ENCODE measurements at regions not wholly inside any gene's neighbourhood (a gene's known extent, or its start where the extent isn't known, plus 50 kb on each side); places are given as distances from the start of the nearest gene placed in this dataset.

DNA sequence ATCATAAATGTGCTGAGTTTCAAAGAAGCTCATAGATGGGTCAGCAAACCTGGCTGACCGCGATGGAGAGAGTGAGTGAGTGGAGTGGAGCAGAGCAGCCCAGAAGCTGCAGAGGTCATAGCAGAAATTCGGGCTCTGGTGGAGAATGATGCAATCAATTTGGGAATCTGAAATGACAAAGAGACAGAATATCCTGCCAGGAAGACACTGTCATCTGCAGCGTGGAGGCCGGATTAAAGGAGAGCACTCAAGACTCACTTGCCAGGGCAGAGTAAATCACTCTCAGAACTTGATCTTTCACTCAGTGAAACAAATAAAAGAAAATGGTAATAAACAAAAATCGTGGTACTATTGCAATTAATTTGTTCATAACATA, 109.6 kb upstream of the RREB1 start:
- TF ChIP-seq, protein P1, sequence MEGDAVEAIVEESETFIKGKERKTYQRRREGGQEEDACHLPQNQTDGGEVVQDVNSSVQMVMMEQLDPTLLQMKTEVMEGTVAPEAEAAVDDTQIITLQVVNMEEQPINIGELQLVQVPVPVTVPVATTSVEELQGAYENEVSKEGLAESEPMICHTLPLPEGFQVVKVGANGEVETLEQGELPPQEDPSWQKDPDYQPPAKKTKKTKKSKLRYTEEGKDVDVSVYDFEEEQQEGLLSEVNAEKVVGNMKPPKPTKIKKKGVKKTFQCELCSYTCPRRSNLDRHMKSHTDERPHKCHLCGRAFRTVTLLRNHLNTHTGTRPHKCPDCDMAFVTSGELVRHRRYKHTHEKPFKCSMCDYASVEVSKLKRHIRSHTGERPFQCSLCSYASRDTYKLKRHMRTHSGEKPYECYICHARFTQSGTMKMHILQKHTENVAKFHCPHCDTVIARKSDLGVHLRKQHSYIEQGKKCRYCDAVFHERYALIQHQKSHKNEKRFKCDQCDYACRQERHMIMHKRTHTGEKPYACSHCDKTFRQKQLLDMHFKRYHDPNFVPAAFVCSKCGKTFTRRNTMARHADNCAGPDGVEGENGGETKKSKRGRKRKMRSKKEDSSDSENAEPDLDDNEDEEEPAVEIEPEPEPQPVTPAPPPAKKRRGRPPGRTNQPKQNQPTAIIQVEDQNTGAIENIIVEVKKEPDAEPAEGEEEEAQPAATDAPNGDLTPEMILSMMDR (IDR thresholded peaks at IDR 0.05; ENCODE audit: borderline replicate concordance) = no peak
- intact Hi-C loops (cut with micrococcal nuclease) = no loop called here

DNA sequence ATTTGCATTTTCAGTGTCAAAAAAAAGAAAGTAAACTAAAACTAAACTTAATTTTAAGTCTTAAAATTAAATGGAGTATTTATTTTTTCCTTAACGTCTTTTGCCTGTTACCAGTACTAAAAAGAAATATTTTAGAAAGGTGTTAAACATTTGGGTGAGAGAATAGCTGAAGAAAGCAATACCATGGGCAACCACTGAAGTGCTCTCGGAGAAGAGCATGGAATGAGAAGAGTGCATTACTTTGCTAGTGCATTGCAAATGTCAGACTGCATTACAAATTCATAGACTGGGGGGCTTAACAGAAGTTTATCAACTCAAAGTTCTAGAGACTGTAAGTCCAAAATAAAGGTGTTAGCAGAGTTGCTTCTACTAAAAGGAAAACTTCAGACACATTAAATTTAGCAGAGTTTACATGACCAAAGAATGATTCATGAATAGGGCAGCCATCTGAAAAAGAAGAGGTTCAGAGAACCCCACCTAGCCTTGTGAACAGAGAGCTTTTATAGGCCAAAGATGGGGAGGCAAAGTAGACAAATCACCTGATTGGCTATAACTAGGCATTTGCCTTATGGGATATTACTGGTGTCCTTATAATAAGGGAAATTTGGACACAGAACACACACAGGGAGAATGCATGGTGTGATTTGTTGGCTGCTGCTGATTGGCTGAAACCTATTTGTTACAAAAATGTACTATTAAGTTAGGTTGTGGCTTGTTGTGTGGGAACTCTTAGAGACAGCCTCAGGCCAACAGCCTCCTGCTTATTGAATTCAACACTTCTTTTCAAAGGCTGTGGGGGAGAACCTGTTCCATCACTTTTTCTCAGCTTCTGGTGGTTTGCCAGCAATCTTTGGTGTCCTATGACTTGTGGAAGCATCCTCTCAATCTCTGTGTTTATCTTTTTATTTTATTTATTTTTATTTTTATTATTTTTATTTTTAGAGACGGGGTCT, 106.7 kb upstream of the RREB1 start:
- Histone ChIP-seq H3K27me3 (ENCODE audit: low read depth) (no peaks in the 10 kb centered on the region), H3K4me1 (peaks cover 4% of the 10 kb centered on the region), H3K9me3 (replicated peaks) (no peaks in the 10 kb centered on the region), H3K4me3 (no peak overlapping the region), H3K36me3 (no peaks in the 10 kb centered on the region), H3K27ac (replicated peaks) (no peak overlapping the region)
- intact Hi-C loops (cut with micrococcal nuclease) = no loop called here
- no peak for DNase-seq
- TF ChIP-seq, protein P1 (IDR thresholded peaks at IDR 0.05; ENCODE audit: borderline replicate concordance) = peak; percentile 12

More for the DNA sequence above, 109.6 kb upstream of the RREB1 start:
- Histone ChIP-seq H3K27me3 (ENCODE audit: low read depth) (no peaks in the 10 kb centered on the region), H3K9me3 (replicated peaks) (no peaks in the 10 kb centered on the region), H3K4me3 (no peak overlapping the region), H3K36me3 (no peaks in the 10 kb centered on the region), H3K4me1 (peaks cover 26% of the 10 kb centered on the region), H3K27ac (replicated peaks) (no peak overlapping the region)
- no peak for DNase-seq

DNA sequence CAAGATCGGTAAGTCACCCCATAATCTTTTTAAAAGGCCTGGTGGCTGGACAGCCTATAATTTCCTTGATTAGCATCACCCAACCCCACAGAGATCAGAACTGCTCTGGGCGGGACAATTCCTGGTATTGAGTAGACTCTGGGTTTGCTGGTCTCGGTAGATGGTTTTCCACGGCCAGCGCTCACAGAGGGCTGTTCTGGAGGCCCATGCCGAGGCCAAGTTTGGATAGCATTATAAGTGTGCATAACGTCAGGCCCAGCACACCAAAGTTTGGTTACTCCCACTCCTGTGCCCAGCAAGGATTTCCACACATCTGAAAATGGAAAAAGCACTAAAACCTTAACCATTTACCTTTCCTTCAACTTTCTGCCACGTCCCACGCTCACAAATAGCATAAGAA, 104.7 kb upstream of the RREB1 start:
- no peaks in the 10 kb centered on the region for H3K36me3 ChIP-seq
- no peak overlapping the region for H3K4me3 ChIP-seq
- DNase-seq = no peak
- no peak overlapping the region for H3K27ac ChIP-seq (replicated peaks)
- H3K4me1 ChIP-seq = no peaks in the 10 kb centered on the region
- H3K27me3 ChIP-seq (ENCODE audit: low read depth) = no peaks in the 10 kb centered on the region
- TF ChIP-seq, protein P1 (IDR thresholded peaks at IDR 0.05; ENCODE audit: borderline replicate concordance) = no peak
- intact Hi-C loops (cut with micrococcal nuclease) = no loop called here
- no peaks in the 10 kb centered on the region for H3K9me3 ChIP-seq (replicated peaks)

DNA sequence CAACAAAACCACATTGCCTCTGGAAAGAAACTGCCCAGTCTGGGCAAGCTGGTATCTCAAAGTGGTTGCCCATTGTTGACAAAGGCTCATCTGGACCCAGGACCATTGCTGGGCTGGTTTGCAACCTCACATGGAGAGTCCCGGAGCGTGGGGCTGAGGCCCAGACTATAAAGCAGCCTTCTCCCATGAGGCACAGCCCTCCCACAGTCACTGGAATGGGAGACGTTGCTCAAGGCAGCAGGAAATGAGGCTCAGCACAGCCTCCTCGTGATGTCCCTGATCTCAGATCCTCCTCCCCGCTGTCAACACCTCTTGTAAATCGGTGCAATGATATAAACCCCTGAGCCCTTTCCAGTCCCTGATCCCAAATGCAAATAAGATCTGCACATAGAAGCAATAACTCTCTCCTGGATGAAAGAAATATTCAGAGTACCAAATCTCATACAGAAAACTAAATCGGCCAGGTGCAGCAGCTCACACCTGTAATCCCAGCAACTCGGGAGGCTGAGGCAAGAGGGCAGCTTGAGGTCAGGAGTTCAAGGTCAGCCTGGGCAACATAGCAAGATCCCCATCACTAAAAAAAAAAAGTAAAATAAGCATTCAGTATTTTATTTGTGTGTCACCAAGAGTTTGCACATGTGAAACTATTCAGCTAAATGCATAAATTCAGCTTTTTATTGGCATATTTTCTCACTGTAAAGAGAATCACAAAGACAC, 103.0 kb upstream of the RREB1 start:
- no peaks in the 10 kb centered on the region for H3K4me1 ChIP-seq
- TF ChIP-seq, protein P1 (IDR thresholded peaks at IDR 0.05; ENCODE audit: borderline replicate concordance) = no peak
- intact Hi-C loops (cut with micrococcal nuclease) = no loop called here
- no peaks in the 10 kb centered on the region for H3K27me3 ChIP-seq (ENCODE audit: low read depth)
- DNase-seq = no peak
- no peak overlapping the region for H3K4me3 ChIP-seq
- no peaks in the 10 kb centered on the region for H3K36me3 ChIP-seq
- H3K9me3 ChIP-seq (replicated peaks) = no peaks in the 10 kb centered on the region
- no peak overlapping the region for H3K27ac ChIP-seq (replicated peaks)

DNA sequence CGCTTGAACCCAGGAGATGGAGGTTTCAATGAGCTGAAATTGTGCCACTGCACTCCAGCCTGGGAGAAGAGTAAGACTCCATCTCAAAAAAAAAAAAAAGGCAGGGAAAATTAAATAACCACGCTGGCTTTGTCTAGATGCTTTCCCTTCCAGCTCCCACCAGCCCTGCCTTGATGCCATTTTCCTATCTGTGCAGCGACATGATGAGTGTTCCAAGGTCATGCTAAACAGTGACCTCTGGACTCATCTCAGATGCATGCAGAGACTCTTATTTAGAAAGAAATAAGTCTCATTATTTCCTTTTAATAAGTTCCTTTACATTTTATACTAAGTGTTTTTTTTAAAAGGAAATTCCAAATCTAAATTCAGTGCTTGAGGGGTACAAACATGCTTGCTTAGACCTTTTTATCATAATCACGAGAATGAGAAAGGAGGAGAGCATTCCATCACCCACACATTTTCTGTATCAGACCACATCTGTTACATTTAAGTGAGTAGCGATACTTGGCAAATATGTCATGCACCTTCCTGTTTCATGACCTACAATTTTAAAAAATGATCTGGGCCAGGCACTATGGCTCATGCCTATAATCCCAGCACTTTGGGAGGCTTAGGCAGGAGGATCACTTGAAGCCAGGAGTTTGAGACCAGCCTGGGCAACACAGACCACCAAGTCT, 101.1 kb upstream of the RREB1 start:
- no peak for DNase-seq
- no peaks in the 10 kb centered on the region for H3K27me3 ChIP-seq (ENCODE audit: low read depth)
- intact Hi-C loops (cut with micrococcal nuclease) = no loop called here
- TF ChIP-seq, protein P1 (IDR thresholded peaks at IDR 0.05; ENCODE audit: borderline replicate concordance) = no peak
- H3K27ac ChIP-seq (replicated peaks) = no peak overlapping the region
- H3K9me3 ChIP-seq (replicated peaks) = no peaks in the 10 kb centered on the region
- H3K4me1 ChIP-seq = no peaks in the 10 kb centered on the region
- H3K4me3 ChIP-seq = no peak overlapping the region
- no peaks in the 10 kb centered on the region for H3K36me3 ChIP-seq

Data from left ventricle myocardium inferior (tissue), 1 donor.